ENCODE measurements at regions not wholly inside any gene's neighbourhood (a gene's known extent, or its start where the extent isn't known, plus 50 kb on each side); places are given as distances from the start of the nearest gene placed in this dataset.
A peak's percentile ranks its signal among the peaks of the same experiment; 100 is the strongest.
"Not testable (repeated sequence)": the region's sequence is repeated elsewhere in the genome, so short reads cannot be mapped to it uniquely, and the experiment has no call there.

DNA sequence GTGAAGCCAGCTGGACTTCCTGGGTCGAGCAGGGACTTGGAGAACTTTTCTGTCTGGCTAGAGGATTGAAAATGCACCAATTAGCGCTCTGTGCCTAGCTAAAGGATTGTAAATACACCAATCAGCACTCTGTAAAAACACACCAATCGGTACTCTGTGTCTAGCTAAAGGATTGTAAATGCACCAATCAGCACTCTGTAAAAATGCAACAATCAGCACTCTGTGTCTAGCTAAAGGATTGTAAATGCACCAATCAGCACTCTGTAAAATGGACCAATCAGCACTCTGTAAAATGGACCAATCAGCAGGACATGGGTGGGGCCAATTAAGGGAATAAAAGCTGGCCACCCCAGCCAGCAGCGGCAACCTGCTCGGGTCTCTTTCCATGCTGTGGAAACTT is 97.3 kb upstream of the GALNT15 start:
- not testable (repeated sequence) for DNase-seq (ENCODE audit: low read depth)

DNA sequence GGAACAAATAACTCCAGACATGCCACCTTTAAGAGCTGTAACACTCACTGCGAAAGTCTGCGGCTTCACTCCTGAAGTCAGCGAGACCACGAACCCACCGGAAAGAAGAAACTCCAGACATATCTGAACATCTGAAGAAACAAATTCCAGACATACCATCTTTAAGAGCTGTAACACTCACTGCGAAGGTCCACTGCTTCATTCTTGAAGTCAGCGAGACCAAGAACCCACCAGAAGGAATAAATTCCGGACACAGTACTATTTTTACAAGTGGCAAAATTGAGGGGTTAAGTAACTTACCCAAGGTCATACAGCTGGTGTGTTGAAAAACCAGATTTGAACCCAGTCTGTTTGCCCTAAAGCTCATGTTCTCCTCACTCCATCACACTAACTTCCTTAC is 96.8 kb upstream of the GALNT15 start:
- DNase-seq (ENCODE audit: low read depth): not testable (repeated sequence)

DNA sequence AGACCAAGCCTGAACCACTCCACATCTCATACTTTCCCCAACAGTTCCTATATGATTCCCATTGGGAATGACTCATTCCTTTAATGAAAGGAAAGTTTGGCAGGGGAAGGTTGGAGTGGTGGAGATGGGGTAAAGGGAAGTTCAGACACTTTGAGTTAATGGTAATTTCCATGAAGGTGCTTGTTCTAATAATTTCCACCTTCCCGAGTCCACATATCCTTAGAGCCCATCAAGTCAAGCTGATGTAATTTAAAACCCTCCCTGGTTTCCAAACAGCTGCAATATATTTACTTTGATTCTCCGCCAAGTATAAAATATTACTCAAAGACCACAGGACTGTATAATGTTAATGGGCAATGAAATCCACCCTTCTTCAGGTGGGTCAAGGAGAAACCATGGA is 95.0 kb upstream of the GALNT15 start:
- DNase-seq (ENCODE audit: low read depth): no peak

DNA sequence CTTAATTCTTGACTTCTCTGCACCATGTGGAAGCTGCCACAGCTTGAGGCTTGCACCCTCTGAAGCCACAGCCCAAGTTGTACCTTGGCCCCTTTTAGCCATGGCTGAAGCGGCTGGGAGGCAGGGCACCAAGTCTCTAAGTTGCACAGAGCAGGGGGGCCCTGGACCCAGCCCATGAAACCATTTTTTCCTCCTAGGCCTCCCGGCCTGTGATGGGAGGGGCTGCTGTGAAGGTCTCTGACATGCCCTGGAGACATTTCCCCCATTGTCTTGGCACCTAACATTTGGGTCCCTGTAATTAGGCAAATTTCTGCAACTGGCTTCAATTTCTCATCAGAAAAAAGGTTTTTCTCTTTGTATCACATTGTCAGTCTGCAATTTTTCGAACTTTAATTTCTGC is 92.8 kb upstream of the GALNT15 start:
- DNase-seq (ENCODE audit: low read depth): no peak

DNA sequence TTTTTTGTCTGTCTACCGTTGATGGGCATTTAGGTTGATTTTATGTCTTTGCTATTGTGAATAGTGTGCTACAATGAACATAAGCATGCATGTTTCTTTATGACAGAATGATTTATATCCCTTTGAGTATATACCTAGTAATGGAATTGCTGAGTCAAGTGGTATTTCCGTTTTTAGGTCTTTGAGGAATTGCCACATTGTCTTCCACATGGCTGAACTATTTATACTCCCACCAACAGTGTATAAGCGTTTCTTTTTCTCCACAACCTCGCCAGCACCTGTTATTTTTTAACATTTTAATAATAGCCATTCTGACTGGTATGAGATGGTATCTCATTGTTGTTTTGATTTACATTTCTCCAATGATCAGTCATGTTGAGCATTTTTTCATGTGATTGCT is 89.6 kb upstream of the GALNT15 start:
- no peak for DNase-seq (ENCODE audit: low read depth)

DNA sequence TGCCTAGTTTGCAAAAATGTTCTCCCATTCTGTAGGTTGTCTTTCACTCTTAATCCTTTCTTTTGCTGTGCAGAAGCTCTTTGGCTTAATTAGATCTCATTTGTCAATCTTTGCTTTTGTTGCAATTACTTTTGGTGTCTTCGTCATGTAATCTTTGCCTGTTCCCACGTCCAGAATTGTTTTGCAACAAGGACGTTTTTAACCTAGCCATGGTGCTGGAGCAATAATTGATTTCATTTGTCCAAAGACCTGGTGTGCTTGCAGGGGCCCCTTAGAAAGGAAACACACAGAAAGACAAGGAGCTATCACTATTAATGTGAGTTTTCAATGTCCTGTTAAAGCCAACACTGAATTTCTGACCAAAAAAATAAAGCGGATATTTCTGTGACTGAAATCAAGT is 89.1 kb upstream of the GALNT15 start:
- no peak for DNase-seq (ENCODE audit: low read depth)

DNA sequence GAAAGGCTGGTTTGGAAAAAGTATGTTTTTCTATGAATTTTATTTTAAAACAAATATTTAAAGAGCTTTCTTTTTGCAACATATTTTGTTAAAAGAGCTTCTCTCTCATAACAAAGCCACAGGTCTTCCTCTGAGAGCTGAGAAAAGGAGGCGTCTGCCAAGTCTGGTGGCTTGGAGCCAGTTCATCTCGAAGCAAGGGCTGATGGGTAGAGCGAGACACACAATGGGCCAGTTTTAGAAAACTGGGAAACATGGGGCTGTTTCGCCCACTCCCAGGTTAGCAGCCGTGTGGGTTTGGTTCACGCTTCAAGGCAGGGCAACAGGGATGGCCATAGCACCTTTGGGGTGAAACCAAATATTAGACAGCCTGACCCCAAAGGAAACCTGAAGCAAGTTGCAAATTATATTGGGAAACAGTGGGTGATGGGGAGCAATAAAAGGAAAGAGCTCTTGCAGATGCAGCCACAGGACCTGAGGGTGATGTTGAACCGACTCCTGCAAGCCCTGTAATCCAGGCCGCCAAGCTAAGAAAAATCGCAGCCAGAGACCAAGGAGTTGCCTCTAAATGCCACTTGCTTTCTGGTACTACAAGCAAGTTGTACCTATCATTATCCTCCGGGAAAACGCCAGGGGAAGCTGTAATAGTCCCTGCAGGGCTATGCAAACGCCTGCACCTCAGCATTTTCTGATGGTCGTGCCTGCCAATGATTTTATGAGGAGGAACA is 88.4 kb upstream of the GALNT15 start:
- DNase-seq (ENCODE audit: low read depth): no peak

DNA sequence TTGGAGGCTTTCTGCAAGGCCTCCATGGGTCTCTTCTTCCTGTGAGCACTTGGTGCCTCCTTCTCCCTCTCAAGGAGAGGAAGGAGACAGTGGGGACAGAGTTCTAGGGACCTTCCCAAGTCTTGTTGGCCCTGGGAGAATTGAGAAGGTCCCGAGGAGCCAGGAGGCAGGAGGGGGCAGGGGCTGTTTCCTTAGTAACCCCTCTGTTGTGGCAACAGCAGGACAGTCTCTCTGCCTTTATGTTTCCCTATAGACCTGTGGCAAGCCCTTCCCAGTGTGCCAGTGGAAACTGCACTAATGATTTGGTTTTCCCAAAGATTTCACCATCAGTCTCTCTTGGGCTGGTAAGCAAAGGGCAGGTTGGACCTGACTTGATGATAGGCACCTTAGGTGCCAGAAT is 87.8 kb upstream of the GALNT15 start:
- DNase-seq (ENCODE audit: low read depth): no peak

DNA sequence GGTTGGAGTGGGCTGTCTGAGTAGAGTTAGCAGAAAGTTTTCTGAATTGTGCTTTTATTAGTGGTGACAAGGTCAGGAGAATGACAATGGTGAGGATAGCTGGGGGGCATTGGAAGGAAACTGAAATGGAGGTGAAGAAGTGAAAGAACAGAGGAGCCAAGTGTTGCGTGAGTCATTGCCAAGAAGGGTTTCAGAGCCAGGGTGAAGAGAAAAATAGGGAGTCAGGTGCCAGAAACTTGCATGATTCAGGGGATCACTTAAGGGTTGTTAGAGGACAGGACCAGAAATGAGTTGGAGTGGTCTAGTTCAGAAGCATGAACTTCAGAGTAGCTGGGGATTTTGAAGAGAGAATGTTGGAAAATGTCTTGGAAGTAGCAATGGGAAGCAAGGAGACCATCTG is 86.0 kb upstream of the GALNT15 start:
- DNase-seq (ENCODE audit: low read depth): no peak

DNA sequence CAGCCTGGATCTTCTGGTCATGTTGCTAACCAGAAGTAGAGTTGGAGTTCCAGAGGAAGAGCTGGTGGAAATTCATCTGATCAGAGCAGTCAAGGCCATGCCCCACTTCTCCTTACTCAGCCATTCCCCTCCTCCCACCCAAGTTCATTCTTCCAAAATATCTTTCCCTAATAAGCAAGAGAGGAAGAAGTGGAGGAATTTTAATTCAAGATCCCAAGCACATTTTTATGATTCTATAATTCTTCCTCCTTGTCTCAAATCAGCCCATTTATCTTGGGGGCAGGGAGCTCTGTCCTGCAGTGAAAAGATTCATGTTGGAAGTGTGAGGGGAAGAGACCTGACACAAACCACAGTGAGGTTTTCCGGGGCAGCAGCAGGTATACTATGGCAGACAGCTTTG is 85.0 kb upstream of the GALNT15 start:
- DNase-seq (ENCODE audit: low read depth): no peak

DNA sequence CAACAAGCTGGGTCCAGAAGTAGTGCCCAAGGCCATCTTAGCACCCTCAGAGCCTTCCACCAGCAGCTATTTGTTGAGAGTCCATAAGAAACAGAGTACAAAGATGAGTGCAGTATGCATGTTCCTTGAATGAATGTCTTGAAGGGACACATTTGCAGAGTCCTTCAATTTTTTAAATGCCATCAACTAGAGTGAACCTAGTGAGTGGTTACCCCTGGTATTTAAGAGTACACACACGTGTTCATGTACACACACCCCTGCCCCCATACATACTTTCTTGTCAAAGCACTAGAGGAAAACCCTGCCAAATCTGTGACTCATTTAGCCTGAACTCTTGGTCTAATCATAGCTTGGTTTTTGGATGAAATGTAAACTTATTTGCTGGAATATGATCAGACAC is 84.5 kb upstream of the GALNT15 start:
- DNase-seq (ENCODE audit: low read depth): peak; percentile 89

DNA sequence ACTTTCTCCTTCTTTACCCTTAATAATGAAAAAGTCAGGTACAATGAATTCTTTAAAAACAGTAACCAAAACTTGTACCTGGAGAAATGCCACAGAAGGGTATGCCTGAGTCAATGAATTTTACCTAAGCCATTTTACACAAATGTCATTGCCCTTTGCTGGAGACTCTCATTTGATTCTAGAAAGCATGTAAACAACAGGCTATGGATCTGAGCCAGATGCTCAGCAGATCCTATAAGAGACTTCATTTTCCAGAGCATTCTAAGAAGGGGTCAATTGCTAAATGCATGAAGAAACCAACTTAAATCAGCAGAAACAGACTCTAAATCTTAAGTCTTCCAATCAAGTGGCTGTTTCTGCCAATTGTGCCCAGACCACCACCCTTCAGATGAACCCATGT is 83.8 kb upstream of the GALNT15 start:
- no peak for DNase-seq (ENCODE audit: low read depth)

DNA sequence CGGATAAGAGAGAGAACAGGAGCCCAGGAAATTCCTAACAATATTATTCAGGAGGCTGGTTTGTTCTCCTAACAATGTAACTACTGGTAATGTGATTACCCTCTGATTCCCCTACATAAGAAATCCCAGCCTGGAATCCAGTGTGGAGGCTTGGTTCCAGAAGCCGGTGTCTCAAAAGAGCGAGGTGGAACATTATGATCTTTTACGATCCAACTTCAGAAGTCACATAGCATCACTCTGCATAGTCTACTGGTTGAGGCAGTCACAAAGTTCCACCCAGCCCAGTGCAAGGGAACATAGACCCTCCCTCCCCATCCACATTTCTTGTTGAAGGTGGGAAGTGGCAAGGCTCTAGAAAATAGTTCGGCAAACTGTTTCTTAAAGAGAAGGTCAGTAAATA is 81.6 kb upstream of the GALNT15 start:
- DNase-seq (ENCODE audit: low read depth): no peak

DNA sequence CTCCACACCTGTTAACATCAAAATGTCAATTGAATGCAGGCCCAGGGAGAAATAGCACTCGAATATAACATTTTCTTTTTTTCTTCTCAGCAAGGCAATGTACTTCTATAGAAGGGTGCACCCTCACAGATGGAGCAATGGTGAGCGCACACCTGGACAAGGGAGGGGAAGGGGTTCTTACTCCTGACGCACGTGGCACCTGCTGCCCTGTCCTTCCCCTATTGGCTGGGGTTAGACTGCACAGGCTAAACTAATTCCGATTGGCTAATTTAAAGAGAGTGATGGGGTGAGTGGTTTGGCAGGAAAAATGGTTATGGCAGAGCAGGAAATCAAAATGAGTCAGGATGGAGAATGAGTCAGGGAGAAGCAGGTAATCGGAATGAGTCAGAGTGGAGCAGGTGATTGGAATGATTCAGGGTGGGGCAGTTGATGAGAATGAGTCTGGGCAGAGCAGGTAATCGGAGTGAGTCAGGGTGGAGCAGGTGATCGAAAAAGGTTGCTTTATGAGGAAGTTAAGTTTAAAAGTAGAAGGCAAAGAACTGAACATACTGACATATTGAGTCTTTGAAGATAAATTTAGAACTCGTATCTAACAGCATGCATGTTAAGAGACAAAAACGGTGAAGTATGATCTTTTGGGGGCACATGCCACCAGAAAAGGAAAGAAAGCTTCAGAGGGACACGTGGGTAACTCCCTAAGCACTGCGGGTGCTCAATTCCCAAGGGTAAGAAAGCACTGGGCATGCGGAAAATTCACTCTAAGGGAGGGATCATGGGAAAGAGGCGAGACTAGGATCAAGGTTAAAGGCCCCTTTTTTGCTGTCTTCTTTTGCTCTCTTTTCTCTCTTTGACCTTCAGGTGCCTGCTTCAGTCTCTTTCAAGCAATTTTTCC is 72.9 kb upstream of the GALNT15 start:
- DNase-seq (ENCODE audit: low read depth): no peak

DNA sequence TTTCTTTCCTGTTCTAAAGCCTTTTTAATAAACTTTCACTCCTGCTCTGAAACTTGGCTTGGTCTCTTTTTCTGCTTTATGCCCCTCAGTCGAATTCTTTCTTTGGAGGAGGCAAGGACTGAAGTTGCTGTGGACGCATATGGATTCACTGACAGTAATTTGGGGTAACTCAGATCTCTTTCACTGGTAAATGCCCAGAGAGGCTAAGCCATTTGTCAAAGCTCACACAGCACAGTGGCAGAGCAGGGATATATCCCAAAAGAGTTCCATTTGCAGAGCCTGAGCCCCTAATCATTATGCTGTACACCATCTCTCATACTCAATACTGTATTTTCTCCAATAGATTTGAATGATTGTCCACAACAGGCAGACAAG is 72.3 kb upstream of the GALNT15 start:
- DNase-seq (ENCODE audit: low read depth): no peak

DNA sequence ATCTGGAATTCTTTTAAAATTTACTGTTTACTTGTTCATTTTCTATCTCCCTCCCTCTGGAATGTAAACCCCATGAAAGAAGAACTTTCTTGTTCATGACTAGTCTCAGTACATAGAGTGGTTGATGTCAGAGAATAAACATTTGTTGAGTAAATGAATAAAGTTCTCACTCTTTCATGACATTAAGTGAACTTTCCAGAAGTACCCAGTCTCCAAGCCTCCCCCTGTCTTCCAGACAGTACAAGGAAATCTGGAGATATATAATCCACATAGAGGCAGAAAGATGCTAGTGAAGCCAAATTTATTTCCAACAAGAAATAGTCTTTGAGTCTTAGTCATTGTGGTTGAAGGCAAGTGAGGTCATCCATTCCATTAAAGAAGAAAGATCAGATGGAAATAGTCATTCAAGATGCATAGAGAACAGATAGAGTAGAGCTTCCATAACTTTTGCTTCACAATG is 71.5 kb upstream of the GALNT15 start:
- peak; percentile 65 for DNase-seq (ENCODE audit: low read depth)

DNA sequence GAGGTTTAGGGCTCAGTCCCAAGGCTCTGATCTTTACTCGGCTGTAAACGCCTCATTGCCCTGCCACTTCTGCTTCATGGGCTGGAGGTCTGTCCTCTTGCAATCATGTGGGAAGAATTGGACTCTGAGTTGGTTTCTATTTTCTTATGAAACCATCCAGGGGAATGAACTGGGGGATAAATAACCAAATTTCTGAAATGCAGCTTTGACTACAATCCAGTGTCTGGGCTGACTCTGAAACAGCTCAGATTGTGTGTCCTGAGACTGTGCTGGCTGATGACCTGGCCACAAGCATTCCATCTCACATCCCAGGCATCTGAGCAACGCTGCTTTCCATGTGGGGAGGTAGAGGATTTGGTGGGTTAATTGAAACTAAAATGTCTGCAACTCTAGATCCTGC is 71.0 kb upstream of the GALNT15 start:
- DNase-seq (ENCODE audit: low read depth): peak; percentile 82

DNA sequence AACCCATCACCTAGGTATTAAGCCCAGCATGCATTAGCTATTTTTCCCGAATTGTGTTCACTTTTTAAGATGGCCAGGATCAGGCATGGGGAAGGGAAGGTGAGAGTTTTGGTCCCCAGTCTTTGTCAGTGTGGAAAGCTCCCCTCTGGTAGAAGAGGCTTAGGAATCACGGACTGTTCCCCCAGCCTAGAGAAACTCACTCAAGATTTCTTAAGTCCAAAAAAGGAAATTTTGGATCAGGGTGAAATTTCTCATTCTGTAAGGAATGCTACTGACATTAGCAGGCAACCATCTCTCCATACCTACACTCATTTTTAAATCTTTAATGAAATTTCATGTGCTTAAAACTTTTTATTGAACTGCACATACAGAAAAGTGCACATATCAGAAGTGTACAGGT is 70.3 kb upstream of the GALNT15 start:
- DNase-seq (ENCODE audit: low read depth): no peak

DNA sequence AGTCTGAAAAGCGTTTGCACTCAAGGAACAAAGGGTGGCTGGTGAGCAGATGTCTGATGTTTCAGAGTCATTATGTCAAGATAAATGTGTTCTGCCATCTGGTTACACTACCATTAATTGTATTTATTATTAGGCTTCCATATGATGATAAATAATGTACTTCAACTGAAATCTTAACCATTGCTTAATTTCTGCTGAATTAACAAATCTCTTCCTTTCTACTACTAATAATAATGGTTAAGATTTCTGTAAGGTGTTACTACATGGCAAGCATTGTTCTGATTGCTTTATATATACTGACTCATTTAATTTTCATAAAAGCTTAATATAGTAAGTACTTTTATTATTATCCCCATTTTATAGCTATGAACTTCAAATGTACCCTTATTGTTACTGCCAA is 68.4 kb upstream of the GALNT15 start:
- DNase-seq (ENCODE audit: low read depth): no peak

DNA sequence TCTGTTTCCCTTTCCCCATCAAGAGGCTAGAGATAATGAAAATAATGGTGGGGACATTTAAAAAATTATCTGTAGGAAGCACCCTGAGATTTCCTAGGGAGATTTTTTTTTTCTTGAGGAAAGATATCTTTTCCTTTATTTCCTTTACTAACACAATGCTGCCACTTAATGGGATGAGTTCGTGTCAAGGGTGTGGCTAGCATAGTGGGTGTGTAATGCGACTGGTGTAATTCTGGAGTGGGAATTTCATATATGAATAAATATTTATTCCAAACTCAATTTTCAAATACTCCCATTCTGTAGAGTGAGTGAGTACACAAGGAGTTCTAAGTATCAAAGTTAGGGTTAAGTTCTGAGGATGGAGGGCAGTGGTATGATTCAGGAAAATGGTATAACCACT is 66.1 kb upstream of the GALNT15 start:
- DNase-seq (ENCODE audit: low read depth): no peak

DNA sequence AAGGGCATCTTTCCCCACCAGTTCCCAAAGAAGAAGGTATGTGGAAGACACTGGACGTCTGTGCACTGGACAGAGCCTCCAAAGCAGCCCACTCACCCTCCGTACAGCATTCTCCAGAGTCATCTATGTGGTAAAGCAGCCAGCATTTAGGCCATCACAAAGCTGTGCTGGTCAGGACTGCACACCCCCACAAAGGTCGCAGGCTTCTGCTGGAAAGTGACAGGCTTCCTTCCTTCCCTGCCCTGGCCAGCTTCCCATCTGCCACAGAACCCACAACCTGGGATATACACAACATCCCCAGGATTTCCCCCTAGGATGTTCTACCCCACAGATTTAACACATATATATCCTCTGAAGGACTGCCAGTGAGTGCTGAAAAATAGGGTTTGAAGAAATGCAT is 64.6 kb upstream of the GALNT15 start:
- DNase-seq (ENCODE audit: low read depth): no peak

DNA sequence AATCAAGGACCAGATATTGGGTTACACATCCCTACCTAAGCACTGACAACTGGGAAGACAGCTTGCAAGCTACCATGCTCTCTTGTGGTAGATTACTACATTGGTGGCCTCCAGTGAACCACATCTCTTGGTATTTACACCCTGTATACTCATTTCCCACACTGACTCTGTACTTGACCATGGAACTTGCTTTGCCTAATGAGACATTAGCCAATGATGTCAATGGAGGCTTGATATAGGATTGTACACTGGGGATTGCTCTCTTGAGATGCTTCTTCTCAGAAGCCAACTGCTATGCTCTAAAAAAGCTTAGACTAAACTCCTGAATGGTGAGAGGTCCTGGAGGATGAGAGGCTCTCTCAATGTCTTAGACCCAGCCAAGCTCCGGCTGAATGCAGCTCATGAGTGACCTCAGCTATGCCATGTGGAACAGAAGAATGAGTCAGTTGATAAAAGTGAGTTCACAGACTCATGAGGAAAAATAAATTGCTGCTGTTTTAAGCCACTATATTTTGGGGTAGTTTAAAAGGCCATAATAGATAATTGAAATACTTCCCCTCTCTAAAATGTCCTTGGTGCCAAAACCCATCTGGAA is 61.5 kb upstream of the GALNT15 start:
- peak; percentile 64 for DNase-seq (ENCODE audit: low read depth)

DNA sequence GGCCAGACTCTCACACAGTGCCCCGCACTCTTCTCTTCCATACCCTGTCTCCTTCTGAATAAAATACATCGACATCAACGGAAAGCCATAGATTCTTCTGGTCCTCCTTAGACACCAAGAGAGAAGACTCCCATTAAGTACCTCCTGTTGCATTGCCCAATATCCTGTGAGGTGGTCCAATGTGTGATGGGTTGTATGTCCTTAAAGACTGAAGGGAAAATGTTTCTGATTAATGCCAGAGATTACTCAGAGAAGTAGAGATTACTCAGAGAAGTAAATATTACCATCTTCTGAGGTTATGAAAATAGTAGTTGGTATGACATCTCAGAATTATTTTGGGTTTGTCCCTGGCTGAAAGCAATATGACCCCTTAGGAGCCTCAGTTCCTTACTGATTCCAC is 60.8 kb upstream of the GALNT15 start:
- peak; percentile 61 for DNase-seq (ENCODE audit: low read depth)

Measured in GM04504 (cell line).